B cell (primary cell): ENCODE measurements at regions not wholly inside any gene's neighbourhood (a gene's known extent, or its start where the extent isn't known, plus 50 kb on each side); places are given as distances from the start of the nearest gene placed in this dataset.

Experiments used
- ATAC-seq: fragments of 200-7000 bp; cut with Tn5 transposase; one replicate; pipeline ENCODE4 v1.10.0; 2021; ENCODE audit warnings: low read depth, mild to moderate bottlenecking, moderate number of reproducible peaks, moderate library complexity
- CTCF ChIA-PET: fragments of 350-600 bp; sonication (Branson Sonifier 250); formaldehyde crosslinking; loops from one replicate; lab custom pipeline; 2021; ENCODE audit warnings: antibody characterized with exemption, inconsistent platforms; lab: Charles Lee
- POLR2A ChIA-PET: fragments of 350-600 bp; sonication (Branson Sonifier 250); formaldehyde crosslinking; loops from one replicate; lab custom pipeline; 2021; ENCODE audit warnings: antibody characterized with exemption; lab: Charles Lee
- DNase-seq: peaks from one replicate; pipeline ENCODE4 v3.0.0; 2013
- H2AFZ ChIP-seq: 2 replicates; pipeline ENCODE4 v1.6.1; 2012; ENCODE audit warnings: mild to moderate bottlenecking, low read depth, low read length; ENCODE audit not compliant: insufficient read depth, poor library complexity, severe bottlenecking
- H3K27ac ChIP-seq, 2 donors: 1 replicate in 1 of 2; 2 replicates in 1 of 2; pipeline ENCODE4 v1.5.1; 2012 to 2013; ENCODE audit warnings: low read length in 2 of 2, mild to moderate bottlenecking in 2 of 2, moderate library complexity in 1 of 2
- H3K27me3 ChIP-seq, 4 experiments: fragments of 200-600 bp in 1 of 4; sonication (generic) in 1 of 4; replicated peaks in 1 of 4; 1 replicate in 2 of 4; 2 replicates in 2 of 4; pipeline versions ENCODE4 v1.6.1 to v1.7.0; 2013 to 2016; ENCODE audit warnings: low read length in 3 of 4, mild to moderate bottlenecking in 2 of 4, mixed read lengths in 1 of 4, moderate library complexity in 1 of 4; ENCODE audit not compliant: insufficient read depth in 4 of 4, control insufficient read depth in 3 of 4; ENCODE audit errors: control extremely low read depth in 1 of 4
- H3K36me3 ChIP-seq, 2 experiments: replicated peaks in 1 of 2; 1 replicate in 1 of 2; 2 replicates in 1 of 2; pipeline versions ENCODE4 v1.6.1 to v1.7.1; 2013; ENCODE audit warnings: low read length in 1 of 2; ENCODE audit not compliant: insufficient read depth in 2 of 2, control insufficient read depth in 1 of 2; ENCODE audit errors: control extremely low read depth in 1 of 2, extremely low read depth in 1 of 2
- H3K4me1 ChIP-seq, 2 donors: fragments of 200-600 bp in 1 of 2; sonication (generic) in 1 of 2; 1 replicate in 1 of 2; 2 replicates in 1 of 2; pipeline versions ENCODE4 v1.5.1 to v1.6.1; 2013 to 2017; ENCODE audit warnings: low read length in 2 of 2; ENCODE audit not compliant: control insufficient read depth in 2 of 2, insufficient read depth in 2 of 2
- H3K4me2 ChIP-seq: replicated peaks from 2 replicates; pipeline ENCODE3; 2012; ENCODE audit warnings: mild to moderate bottlenecking, low read depth, low read length; ENCODE audit not compliant: poor library complexity, severe bottlenecking
- H3K4me3 ChIP-seq, 5 experiments: fragments of 200-600 bp in 1 of 5; sonication (generic) in 1 of 5; 1 replicate in 3 of 5; 2 replicates in 2 of 5; pipeline versions ENCODE4 v1.5.1 to v1.7.0; 2011 to 2016; ENCODE audit warnings: low read length in 4 of 5, mild to moderate bottlenecking in 4 of 5, low read depth in 2 of 5, control low read depth in 1 of 5, moderate library complexity in 1 of 5; ENCODE audit not compliant: insufficient read depth in 1 of 5; ENCODE audit errors: control extremely low read depth in 1 of 5, extremely low read depth in 1 of 5
- H3K79me2 ChIP-seq: fragments of 200-600 bp; sonication (generic); one replicate; pipeline ENCODE4 v1.6.0; 2016; ENCODE audit warnings: low read length; ENCODE audit not compliant: control insufficient read depth, insufficient read depth
- H3K9ac ChIP-seq: fragments of 200-600 bp; sonication (generic); 2 replicates; pipeline ENCODE4 v1.6.1; 2017; ENCODE audit warnings: mild to moderate bottlenecking, low read length, moderate library complexity
- H3K9me3 ChIP-seq, 3 donors: one replicate each; pipeline versions ENCODE4 v1.6.1 to v1.7.1; 2013; ENCODE audit warnings: low read length in 2 of 3; ENCODE audit not compliant: control insufficient read depth in 2 of 3, insufficient read depth in 1 of 3; ENCODE audit errors: control extremely low read depth in 1 of 3
- H4K20me1 ChIP-seq: 2 replicates; pipeline ENCODE4 v1.6.0; 2012; ENCODE audit warnings: mild to moderate bottlenecking, low read length; ENCODE audit not compliant: insufficient read depth, control insufficient read depth, poor library complexity, severe bottlenecking
- H3K27ac Mint-ChIP-seq: one replicate; pipeline ENCODE4 v1.8.0; 2021; ENCODE audit warnings: mixed read lengths
- H3K27me3 Mint-ChIP-seq: one replicate; pipeline ENCODE4 v1.8.0; 2021; ENCODE audit warnings: mixed read lengths
- H3K4me1 Mint-ChIP-seq: one replicate; pipeline ENCODE4 v1.8.0; 2021; ENCODE audit warnings: mixed read lengths
- H3K4me3 Mint-ChIP-seq: one replicate; pipeline ENCODE4 v1.8.0; 2021; ENCODE audit warnings: mixed read lengths
- H3K9me3 Mint-ChIP-seq: one replicate; pipeline ENCODE4 v1.8.0; 2022; ENCODE audit warnings: mixed read lengths; ENCODE audit not compliant: insufficient read depth
- CTCF ChIP-seq: fragments of 200-600 bp; IDR thresholded peaks from one replicate; pipeline ENCODE4 v1.8.0; 2022; ENCODE audit warnings: antibody characterized with exemption, mild to moderate bottlenecking
- EZH2 ChIP-seq: IDR thresholded peaks from 2 replicates; pipeline ENCODE4 v1.6.1; 2012; ENCODE audit warnings: borderline replicate concordance, low read depth, mild to moderate bottlenecking, moderate library complexity, low read length; ENCODE audit not compliant: insufficient read depth, poor library complexity, severe bottlenecking
- WGBS: methylation state at CpG from one replicate; pipeline ENCODE4 v1.1.5; 2013; ENCODE audit warnings: missing lambda C conversion rate; ENCODE audit not compliant: insufficient coverage; 5-methylcytosine and 5-hydroxymethylcytosine counted together
- intact Hi-C: fragments of 100-400 bp; cut with micrococcal nuclease; formaldehyde crosslinking; loops from one replicate; pipeline ENCODE4 v1.10.0; 2022

- no peak for DNase-seq
- ChIA-PET CTCF (interaction anchor here (1.2 kb wide), 1 partner anchor 68 kb away, joined by 3 read pairs; no protein-coding TSS in a partner anchor), POLR2A (no interaction called here)
- peak overlapping the region; percentile 26 for H3K27ac Mint-ChIP-seq
- Histone ChIP-seq H3K4me2 (no peak overlapping the region), H3K4me3 (no peak overlapping the region), H3K36me3 (peaks cover 2 to 64% of the 10 kb centered on the region in 2 experiments), H2AFZ (no peak overlapping the region), H3K27me3 (no peaks in the 10 kb centered on the region), H3K4me1 (peaks cover 10 to 15% of the 10 kb centered on the region in 2 donors), H3K79me2 (peaks cover 18% of the 10 kb centered on the region), H3K9me3 (no peaks in the 10 kb centered on the region), H3K27ac (no peak overlapping the region), H3K9ac (no peak overlapping the region), H4K20me1 (peaks cover 39% of the 10 kb centered on the region)
- H3K4me1 Mint-ChIP-seq = peaks cover 12% of the 10 kb centered on the region
- intact Hi-C loops = no loop called here
- no peak for ATAC-seq
- no peak overlapping the region for H3K4me3 Mint-ChIP-seq
- H3K27me3 Mint-ChIP-seq = no peaks in the 10 kb centered on the region
- TF ChIP-seq CTCF = no peak
- TF ChIP-seq EZH2 = no peak
- no peaks in the 10 kb centered on the region for H3K9me3 Mint-ChIP-seq
- 98% methylated on average over 21 of the region's 28 CpGs for WGBS
Observed at GRCh38 chr17:77498791-77499698, 358.3 kb downstream of the SEC14L1 start.
